ENCODE measurements at regions not wholly inside any gene's neighbourhood (a gene's known extent, or its start where the extent isn't known, plus 50 kb on each side); places are given as distances from the start of the nearest gene placed in this dataset.

GRCh38 chr1:3954170-3955169 is 54.4 kb upstream of the C1orf174 start:
- no peak for DNase-seq

- no peak for DNase-seq
Observed at GRCh38 chr1:3955196-3955772, 55.2 kb upstream of the C1orf174 start.

GRCh38 chr1:3956527-3957170 is 56.6 kb upstream of the C1orf174 start:
- DNase-seq: no peak

- no peak for DNase-seq
Observed at GRCh38 chr1:3959361-3959760, 59.3 kb upstream of the C1orf174 start.

GRCh38 chr1:3963554-3963953 is 63.5 kb upstream of the C1orf174 start:
- DNase-seq: no peak

- no peak for DNase-seq
Observed at GRCh38 chr1:3965693-3966092, 65.6 kb upstream of the C1orf174 start.

GRCh38 chr1:3968851-3969250 is 68.8 kb upstream of the C1orf174 start:
- no peak for DNase-seq

GRCh38 chr1:3971981-3972380 is 71.9 kb upstream of the C1orf174 start:
- no peak for DNase-seq

GRCh38 chr1:3975903-3976630 is 76.0 kb upstream of the C1orf174 start:
- DNase-seq: no peak

GRCh38 chr1:3976821-3977220 is 76.7 kb upstream of the C1orf174 start:
- DNase-seq: no peak

GRCh38 chr1:3978196-3978989 is 78.3 kb upstream of the C1orf174 start:
- DNase-seq: no peak

- DNase-seq: no peak
Observed at GRCh38 chr1:3978990-3979325, 78.9 kb upstream of the C1orf174 start.

GRCh38 chr1:3981261-3981660 is 81.2 kb upstream of the C1orf174 start:
- no peak for DNase-seq

GRCh38 chr1:3981746-3982505 is 81.9 kb upstream of the C1orf174 start:
- DNase-seq: no peak

- no peak for DNase-seq
Observed at GRCh38 chr1:3983181-3983580, 83.1 kb upstream of the C1orf174 start.

- no peak for DNase-seq
Observed at GRCh38 chr1:3984586-3984985, 84.5 kb upstream of the C1orf174 start.

- no peak for DNase-seq
Observed at GRCh38 chr1:3986686-3987218, 86.7 kb upstream of the C1orf174 start.

GRCh38 chr1:3987669-3988235 is 87.7 kb upstream of the C1orf174 start:
- DNase-seq: no peak

GRCh38 chr1:3988431-3988830 is 88.4 kb upstream of the C1orf174 start:
- DNase-seq: no peak

- no peak for DNase-seq
Observed at GRCh38 chr1:3989465-3989864, 89.4 kb upstream of the C1orf174 start.

GRCh38 chr1:3992103-3992556 is 92.1 kb upstream of the C1orf174 start:
- no peak for DNase-seq
